Glutamatergic neuron (in vitro differentiated cells): ENCODE measurements at regions not wholly inside any gene's neighbourhood (a gene's known extent, or its start where the extent isn't known, plus 50 kb on each side); places are given as distances from the start of the nearest gene placed in this dataset.
"Not testable (repeated sequence)": the region's sequence is repeated elsewhere in the genome, so short reads cannot be mapped to it uniquely, and the experiment has no call there.

ENCODE experiments used
- DNase-seq: peaks from one replicate; pipeline ENCODE4 v3.0.0; 2022
- H3K27ac Mint-ChIP-seq: one replicate; pipeline ENCODE4 v1.8.0; 2020; ENCODE audit warnings: mild to moderate bottlenecking, mixed read lengths, inconsistent platforms; ENCODE audit not compliant: unreplicated experiment
- H3K27me3 Mint-ChIP-seq: one replicate; pipeline ENCODE4 v1.8.0; 2020; ENCODE audit warnings: mild to moderate bottlenecking, moderate library complexity, mixed read lengths, inconsistent platforms; ENCODE audit not compliant: unreplicated experiment
- H3K36me3 Mint-ChIP-seq: one replicate; pipeline ENCODE4 v1.8.0; 2020; ENCODE audit warnings: mild to moderate bottlenecking, mixed read lengths, inconsistent platforms; ENCODE audit not compliant: unreplicated experiment
- H3K4me1 Mint-ChIP-seq: one replicate; pipeline ENCODE4 v1.8.0; 2020; ENCODE audit warnings: mild to moderate bottlenecking, low read depth, mixed read lengths, inconsistent platforms; ENCODE audit not compliant: unreplicated experiment
- H3K4me3 Mint-ChIP-seq: one replicate; pipeline ENCODE4 v1.8.0; 2020; ENCODE audit warnings: mild to moderate bottlenecking, mixed read lengths, inconsistent platforms; ENCODE audit not compliant: unreplicated experiment
- H3K9me3 Mint-ChIP-seq: one replicate; pipeline ENCODE4 v1.8.0; 2020; ENCODE audit warnings: mild to moderate bottlenecking, moderate library complexity, mixed read lengths, inconsistent platforms; ENCODE audit not compliant: unreplicated experiment
- CTCF ChIP-seq: fragments of 200-600 bp; sonication (generic); IDR thresholded peaks from one replicate; pipeline ENCODE4 v1.5.0; 2021; ENCODE audit not compliant: partially characterized antibody, unreplicated experiment

GRCh38 chr15:46956881-46957280 lies 760.4 kb upstream of the SEMA6D start:
- Mint-ChIP-seq H3K36me3 (no peaks in the 10 kb centered on the region), H3K27me3 (no peaks in the 10 kb centered on the region), H3K4me1 (no peaks in the 10 kb centered on the region), H3K9me3 (no peaks in the 10 kb centered on the region), H3K27ac (no peak overlapping the region), H3K4me3 (no peak overlapping the region)
- TF ChIP-seq CTCF, result no peak
- no peak for DNase-seq

DNA sequence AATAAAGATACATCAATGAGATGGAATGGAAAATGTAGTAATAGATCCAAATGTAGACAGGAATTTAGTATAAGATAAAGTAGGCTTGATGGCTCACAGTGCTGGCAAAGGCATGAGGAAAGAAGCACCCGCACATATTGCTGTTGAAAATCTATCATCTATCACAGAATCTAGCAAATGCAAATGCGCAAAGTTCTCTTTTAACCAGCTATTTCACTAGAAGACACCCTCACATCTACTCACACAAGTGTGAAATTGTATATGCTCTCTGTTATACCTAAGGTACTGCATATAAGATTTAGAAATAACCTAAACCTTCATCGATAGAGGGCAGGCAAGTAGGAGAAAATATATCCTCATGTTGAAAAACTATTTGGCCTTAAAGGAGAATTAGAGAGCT lies 756.7 kb upstream of the SEMA6D start:
- Mint-ChIP-seq H3K4me1 (no peaks in the 10 kb centered on the region), H3K4me3 (no peak overlapping the region), H3K9me3 (no peaks in the 10 kb centered on the region), H3K27me3 (no peaks in the 10 kb centered on the region), H3K36me3 (no peaks in the 10 kb centered on the region), H3K27ac (no peak overlapping the region)
- no peak for DNase-seq
- no peak for TF ChIP-seq CTCF

DNA sequence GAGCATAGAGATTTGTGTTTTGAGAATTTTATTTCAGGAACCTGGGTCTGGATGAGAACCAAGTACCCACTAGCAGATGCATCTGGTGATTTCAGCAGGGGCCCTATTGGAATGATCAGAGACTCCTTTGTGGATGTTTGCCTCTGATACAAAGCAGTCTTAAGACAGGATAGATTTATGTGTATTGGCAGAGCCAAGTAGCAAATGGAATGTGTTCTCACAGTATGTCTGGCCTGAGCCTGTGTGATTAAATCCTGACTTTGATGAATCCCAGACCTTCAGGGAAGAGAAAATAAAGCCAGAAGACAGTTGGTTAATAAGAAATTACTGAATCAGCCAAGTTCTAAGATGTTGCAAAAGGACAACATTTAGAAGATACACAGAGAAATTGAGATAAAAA lies 755.5 kb upstream of the SEMA6D start:
- no peak for TF ChIP-seq CTCF
- DNase-seq, result no peak

GRCh38 chr15:46988055-46988454 lies 729.2 kb upstream of the SEMA6D start:
- H3K4me3 Mint-ChIP-seq, H3K4me1 Mint-ChIP-seq, DNase-seq, H3K27ac Mint-ChIP-seq, H3K9me3 Mint-ChIP-seq, H3K27me3 Mint-ChIP-seq, H3K36me3 Mint-ChIP-seq: not testable (repeated sequence)

More for the DNA sequence above, 755.5 kb upstream of the SEMA6D start:
- Mint-ChIP-seq H3K9me3 (no peaks in the 10 kb centered on the region), H3K4me3 (no peak overlapping the region), H3K27ac (no peak overlapping the region), H3K36me3 (no peaks in the 10 kb centered on the region), H3K27me3 (no peaks in the 10 kb centered on the region), H3K4me1 (no peaks in the 10 kb centered on the region)

DNA sequence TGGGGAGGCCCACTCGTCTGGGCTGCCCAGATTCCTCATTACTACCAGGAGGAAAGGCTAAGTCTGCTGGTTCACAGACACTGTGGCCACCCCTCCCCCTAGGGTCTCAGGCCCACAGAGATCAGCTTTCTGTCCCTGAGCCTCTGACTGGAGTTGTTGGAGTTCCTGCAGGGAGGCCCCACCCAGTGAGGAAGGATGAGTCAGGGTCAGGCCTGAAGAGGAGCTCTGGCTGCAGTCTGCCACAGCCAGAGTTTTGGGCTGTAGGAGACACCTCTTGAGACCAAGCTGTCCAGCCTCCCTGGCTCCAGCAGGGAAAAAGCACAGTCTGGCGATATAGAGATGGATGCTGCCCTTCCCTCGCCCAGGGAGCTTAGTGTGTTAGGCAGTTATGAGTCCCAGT lies 720.9 kb upstream of the SEMA6D start:
- H3K4me3 Mint-ChIP-seq, result no peak overlapping the region
- H3K36me3 Mint-ChIP-seq, result peaks cover 8% of the 10 kb centered on the region
- TF ChIP-seq CTCF, result no peak
- DNase-seq, result no peak
- H3K4me1 Mint-ChIP-seq, result no peaks in the 10 kb centered on the region
- peaks cover 3% of the 10 kb centered on the region for H3K9me3 Mint-ChIP-seq
- no peak overlapping the region for H3K27ac Mint-ChIP-seq
- no peaks in the 10 kb centered on the region for H3K27me3 Mint-ChIP-seq

DNA sequence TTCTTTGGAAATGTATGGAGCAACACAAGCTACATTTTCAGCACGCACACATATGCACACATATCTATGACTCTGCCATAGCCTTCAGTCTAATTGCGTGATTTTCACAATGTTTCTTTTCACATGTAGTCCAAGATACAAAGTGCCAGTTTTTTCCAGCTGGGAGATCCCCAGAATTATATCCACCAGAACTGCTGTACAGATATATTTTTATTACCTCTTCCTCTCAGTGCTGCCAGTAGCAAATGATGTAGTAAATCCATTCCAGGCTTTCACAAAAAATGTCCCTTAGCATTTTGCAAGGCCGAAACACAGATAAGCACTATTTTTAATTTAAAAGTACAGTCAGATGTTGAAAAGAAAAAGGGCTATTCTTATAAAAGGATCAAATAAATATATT lies 719.8 kb upstream of the SEMA6D start:
- no peak for TF ChIP-seq CTCF
- Mint-ChIP-seq H3K27ac (no peak overlapping the region), H3K4me3 (no peak overlapping the region), H3K36me3 (peaks cover 8% of the 10 kb centered on the region), H3K27me3 (no peaks in the 10 kb centered on the region), H3K4me1 (no peaks in the 10 kb centered on the region), H3K9me3 (peaks cover 3% of the 10 kb centered on the region)
- DNase-seq, result no peak
